NCI-H2227 treated with DMSO at 0.1 percent for 48 hours (cell line): ENCODE measurements at regions not wholly inside any gene's neighbourhood (a gene's known extent, or its start where the extent isn't known, plus 50 kb on each side); places are given as distances from the start of the nearest gene placed in this dataset.
"Not testable (repeated sequence)": the region's sequence is repeated elsewhere in the genome, so short reads cannot be mapped to it uniquely, and the experiment has no call there.

Experiments
- DNase-seq: peaks from one replicate; lab custom pipeline; 2025; lab: John Stamatoyannopoulos, UW

DNA sequence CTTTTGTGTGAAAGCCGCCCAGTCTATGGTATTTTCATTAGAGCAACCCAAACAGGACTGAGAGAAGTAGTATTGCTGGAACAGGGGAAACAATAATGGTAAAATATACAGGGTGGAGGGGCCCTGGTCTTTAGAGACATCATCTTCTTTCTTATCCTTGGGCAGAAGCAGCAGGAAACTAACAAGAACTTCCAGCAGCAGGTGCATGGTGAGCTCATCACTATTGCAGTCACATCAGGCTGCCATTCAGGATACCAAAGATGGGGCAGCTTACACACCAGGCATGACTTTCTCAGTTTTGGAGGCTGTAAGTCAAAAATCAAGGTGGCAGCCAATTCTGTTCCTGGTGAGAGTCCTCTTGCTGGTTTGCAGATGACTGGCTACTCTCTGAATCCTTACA, 478.3 kb upstream of the RUNX1 start:
- no peak for DNase-seq

DNA sequence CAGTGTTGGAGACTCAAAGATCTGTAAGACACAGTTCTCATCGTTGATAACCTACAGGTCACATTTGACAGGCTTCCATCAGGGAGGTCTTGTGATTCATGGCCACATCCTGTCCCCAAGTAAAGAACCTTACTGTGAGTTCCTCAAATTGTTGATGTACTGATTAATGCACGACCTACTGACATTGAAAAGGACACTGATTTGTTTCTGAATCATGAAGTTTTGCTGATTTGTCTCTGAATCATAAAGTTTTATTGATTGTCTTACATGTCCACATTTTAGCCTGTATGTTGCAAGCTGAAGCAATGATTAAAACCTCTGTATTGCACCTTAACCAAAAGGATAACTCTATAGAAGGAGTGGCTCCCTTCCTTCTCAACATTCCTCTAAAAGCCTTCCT, 476.3 kb upstream of the RUNX1 start:
- DNase-seq = no peak

DNA sequence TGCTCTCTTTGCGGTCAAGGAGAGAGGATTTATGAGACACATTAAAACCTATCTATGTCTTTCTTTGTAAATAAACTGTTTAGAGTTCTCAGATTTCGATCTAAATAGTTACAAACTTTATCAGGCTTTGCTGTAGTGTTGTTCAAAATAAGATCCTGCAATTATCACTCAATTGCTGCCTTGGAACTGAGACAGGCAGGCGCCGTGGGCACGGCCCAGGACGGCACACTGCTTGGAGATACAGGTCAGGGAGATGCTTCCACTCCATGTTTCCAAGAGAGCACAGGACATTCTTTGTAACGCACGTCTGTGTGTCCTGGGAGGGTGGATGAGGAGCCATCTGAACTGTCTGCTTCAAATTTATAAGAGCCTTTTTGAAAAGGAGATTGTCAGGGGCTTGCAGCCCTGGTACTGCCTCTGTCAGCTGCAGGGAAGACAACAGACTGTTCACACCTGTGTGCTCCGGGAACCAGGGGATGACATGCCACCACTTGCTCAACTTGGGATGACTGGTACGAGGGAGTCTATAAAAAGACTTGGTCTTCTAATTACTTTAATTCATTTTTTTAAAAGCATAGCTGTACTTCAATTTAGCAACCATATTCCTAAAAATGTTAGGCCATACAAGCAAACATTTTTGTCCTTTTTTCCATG, 472.9 kb upstream of the RUNX1 start:
- no peak for DNase-seq

DNA sequence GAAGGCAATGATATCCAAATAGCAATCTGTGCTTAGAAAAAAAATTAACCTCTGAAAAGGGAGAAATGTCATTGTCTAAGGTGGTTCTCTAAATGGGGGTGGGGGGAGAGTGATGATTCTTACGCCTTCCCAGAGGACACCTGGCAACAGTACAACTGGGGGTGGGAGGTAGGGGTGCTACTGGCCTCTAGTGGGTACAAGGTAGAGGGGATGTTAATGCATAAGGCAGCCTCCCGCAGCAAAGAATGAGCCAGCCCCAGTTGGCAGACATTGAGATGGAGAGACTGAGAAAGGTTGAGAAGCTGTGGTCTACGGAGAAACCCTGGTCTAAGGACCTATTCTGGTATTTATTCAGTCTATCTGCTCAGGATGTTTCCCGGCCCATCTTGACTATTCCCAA, 472.2 kb upstream of the RUNX1 start:
- no peak for DNase-seq

DNA sequence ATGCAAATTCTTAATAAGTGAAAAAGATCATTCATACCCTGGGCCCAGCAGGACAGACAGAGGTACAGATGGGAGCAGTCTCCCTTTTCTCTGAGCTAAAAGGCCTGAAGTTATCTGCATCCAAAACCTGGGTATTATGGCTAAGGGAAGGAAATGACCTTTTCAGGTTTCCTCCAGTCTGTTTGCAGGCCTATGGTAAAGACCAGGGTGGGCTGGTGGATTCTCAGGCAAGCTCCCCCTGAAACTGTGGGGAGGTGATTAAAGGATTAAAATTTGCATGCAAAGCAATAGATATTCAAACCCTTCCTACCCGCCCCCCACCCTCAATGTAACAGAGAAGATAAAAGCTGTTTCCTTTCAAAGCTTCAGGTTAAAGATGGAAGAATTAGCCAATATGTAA, 471.8 kb upstream of the RUNX1 start:
- DNase-seq = no peak

DNA sequence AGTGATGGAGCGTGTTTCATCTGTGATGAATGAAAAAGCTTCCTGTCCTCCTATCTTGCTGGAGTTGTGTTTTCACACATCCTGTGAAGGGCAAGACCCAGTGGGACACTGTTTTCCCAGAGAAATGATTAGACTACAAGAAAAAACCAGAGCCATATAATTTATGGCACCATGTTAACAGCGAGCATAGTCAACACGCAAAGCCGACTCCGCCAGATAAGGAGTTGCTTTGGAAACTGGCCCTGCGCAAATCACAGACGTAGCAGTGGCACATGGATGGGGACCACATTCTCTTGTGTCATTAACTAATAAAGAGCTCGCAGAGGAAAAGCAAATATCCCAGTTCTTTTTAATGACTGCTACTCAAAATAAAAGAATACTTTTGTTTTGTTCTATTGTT, 471.2 kb upstream of the RUNX1 start:
- no peak for DNase-seq

DNA sequence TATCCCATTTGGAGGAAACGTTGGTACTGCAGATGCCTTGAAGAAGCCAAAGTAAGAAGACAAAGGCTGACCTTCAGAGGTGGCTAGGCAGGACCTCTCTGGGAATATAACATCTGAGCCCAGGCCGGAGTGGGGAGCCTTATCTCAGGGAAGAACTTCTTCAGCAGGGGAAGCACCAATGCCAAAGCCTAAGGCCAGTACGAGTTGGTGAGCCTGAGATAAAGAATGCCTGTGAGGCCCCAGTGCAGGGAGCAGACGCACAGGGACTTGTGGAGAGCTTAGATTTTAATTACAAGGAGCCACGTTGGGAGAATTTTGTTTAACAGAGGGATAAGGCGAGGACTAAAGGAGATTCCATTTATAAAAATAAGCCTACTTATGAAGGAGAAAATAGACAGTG, 468.8 kb upstream of the RUNX1 start:
- DNase-seq = no peak

DNA sequence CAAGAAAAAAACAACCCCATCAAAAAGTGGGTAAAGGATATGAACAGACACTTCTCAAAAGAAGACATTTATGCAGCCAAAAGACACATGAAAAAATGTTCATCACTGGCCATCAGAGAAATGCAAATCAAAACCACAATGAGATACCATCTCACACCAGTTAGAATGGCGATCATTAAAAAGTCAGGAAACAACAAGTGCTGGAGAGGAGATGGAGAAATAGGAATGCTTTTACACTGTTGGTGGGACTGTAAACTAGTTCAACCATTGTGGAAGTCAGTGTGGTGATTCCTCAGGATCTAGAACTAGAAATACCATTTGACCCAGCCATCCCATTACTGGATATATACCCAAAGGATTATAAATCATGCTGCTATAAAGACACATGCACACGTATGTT, 467.2 kb upstream of the RUNX1 start:
- not testable (repeated sequence) for DNase-seq

DNA sequence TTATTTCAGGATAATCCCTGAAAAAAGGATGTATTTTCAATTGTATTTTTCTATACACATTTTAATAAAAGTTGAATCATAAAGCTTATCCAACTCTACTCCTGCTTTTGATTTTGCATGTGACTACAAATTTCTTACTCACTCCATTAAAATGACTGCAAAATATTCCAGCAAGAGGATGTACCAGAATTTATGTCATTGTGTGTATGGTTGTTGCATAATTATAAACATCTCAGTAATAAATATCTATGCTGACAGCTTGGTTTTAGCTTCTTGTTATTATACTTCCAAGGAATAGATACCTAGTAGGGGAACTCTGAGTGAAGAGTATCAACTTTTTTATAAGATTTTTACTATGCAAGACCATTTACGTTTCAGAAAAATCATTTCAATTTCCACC, 463.2 kb upstream of the RUNX1 start:
- no peak for DNase-seq

DNA sequence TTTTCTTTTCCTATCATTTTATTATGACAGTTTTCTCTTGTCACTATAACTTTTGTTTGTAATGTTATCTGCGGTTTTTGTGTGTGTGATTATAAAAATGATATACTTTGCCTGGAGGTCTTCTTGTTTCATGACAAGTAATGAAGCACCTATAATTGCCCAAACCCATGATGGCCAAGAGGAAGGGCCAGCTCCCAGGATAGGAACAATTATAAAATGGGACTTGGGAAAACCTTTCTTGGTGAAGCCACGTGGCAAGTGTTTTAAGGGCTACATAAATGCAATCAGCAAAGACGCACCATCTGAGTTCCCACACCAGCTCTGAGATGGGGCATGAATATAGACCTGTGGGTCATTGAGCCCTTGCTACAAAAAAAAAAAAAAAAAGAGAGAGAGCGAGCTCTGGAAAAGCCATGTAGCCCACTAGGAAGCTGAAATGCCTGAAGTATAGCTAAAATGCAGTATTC, 462.6 kb upstream of the RUNX1 start:
- no peak for DNase-seq

DNA sequence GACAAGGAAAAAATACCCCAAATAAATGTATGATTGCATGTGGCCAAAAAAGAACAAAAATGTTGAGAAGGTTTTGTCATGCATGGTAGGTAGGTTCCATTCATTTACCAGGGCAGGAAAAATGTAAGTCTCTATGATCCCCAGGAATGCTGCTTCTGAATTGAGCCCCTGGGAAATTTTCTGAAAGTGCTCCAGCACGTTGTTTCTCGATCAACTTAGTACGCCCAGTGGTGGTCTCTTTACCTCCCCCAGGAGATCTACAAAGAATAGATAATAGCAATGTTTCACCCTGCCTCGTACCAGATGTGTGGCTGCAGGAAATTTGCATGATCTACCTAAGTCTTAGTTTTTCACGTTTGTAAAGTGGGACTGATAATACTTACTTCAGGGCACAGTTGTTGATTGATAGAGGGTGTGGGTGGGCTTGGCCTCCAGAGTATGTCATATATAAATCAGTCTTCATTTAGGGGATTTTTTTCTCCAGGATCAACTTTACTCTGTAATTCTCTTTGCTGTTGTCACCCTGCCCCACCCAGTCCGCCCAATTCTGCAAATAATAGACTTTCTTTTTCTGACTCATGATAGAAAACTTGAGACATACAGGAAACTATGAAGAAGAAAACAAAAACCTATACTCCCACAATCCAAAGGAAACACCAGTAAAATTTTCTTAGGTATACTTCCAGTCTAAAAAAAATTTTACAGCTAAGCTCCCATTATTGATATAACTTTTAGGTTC, 462.0 kb upstream of the RUNX1 start:
- no peak for DNase-seq

DNA sequence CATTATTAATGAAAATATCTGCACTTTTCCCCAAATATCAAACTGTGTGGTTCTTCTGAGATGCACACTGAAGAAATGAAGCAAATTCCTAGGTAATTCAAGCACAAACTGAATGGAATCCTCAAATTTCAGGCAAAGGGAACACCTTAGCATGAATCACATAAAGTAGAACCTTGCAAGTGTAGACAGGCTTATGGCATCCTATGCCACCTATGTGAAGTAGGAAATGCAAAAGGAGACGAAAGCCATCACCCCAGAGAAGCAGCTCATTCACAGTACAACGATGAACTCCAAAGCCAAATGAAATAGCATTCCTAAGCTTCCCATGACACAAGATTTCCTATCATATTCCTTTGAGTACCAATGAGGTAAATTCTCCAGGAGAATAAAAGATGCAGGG, 461.2 kb upstream of the RUNX1 start:
- no peak for DNase-seq

DNA sequence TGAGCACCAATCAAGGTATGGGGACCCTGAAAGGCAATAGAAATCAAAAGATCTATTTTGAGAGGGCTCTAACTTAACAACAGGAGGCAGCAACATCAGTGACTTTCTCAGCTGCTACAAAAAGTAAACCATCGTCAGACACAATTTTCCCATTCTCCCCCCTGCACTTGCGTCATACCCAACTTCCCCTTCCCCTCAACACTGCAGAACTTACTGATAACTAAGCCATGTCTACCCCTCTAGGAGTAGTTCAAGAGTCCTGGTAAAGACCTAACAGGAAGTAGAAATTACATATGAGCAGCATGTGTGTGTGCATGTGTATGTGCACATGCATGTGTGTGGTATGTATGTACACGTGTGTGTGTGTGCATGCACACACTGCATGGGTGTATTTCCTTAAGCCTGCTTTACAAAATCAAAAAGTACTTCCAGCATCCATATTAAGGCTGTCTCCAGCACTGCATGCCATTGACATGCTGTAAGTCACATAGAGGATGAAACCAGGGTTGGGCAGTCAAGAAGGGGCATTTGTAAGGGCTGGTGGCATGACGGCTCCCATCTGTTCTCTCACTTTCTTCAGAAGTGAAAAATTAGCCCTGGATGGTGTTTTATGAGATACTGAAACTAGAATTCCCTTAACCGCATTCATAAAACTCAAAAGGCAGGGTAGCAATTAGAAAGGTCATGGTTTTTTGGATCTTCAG, 460.1 kb upstream of the RUNX1 start:
- no peak for DNase-seq

DNA sequence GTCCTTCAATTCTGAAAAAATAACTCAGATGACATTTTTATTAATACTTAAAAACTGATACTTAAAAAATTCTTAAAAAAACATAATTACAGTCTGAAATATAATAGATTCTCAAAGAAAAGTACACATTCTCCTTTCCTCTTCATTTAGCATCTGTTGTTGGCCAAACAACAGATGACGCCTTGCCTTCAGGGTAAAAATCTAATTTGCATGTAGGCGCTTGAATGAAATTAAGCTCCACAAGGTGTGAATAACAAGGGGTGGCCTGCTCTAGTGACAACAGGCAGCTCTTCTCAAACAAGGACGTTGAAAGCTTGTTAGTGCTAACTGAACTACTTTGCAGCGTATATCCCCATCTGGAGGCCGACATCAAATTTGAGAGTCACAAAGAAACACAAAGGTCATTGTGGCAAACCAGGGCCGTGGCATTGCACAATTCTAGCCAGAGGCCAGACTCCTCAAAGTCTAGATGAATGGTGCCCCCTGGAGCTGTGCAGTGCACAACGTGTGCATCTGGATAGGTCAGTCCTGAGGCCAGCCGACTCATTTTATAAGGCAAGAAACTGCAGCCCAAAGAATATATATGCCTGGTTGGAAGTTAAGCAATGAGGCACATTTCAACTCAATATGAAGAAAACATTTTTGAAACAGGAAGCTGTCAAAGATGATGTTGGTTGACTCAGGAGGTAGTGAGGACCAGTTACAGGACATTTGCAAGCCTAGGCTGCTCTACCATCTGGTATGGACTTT, 459.2 kb upstream of the RUNX1 start:
- DNase-seq = no peak

DNA sequence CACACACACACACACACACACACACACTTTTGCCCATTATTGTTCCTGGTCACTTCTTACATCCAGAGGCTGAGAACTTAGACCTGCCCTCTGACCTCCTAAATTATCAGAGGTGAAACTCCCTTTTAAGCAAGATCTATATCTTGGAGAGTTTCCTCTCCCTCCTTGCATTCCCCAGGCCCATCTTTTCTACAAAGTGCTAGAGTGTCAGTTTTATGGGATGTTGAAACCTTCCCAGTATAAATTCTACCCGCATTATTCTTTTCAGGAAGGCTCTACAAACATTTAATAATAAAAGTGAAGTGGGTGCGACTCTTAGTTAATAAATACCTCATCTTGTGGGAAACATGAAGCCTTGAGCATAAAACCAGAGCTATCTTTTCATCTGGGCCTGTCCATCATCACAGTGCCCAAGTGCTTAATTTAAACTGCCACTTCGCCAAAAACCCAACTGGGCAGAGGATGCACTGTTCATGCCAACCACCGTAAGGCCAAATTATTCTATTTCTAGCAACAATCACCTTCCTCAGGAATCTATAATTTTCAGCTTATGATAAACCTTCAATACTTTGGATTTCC, 458.2 kb upstream of the RUNX1 start:
- DNase-seq = no peak

DNA sequence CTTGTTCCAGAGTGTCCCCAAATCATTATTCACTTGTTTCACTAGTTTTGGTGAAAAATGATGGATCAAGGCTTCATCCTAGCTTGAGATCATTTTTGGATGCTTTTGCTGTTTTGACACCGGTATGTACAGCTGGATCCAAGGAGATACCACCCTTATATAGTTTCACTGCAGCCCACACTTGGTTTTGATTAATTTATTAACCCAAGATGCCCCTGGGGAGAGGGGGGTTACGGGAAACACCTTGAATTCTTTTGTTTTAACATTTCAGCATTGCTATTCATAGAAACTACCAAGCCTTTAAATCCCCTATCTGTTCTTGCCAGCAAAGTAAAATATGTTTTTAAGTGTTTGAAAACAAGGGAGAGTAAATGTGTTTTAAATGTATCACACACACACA, 457.7 kb upstream of the RUNX1 start:
- no peak for DNase-seq

DNA sequence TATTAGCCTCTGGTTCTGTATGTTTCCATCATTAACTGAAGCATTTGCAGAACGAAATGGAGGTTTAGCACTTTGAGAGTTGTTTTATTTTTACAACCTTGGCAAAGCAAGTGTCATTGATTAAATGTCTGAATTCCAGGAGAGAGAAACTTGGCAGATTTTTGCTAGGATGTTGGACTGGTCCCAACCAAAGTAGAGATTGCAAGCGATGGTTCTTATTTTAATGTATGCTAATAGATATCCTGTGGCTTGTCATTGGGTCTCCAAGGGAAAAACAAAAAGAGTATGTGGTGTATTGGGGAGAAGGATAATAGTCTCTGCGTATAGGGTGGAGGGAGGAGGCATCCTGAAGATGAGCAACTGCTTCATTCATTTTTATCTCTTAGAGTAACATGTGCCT, 457.2 kb upstream of the RUNX1 start:
- no peak for DNase-seq

DNA sequence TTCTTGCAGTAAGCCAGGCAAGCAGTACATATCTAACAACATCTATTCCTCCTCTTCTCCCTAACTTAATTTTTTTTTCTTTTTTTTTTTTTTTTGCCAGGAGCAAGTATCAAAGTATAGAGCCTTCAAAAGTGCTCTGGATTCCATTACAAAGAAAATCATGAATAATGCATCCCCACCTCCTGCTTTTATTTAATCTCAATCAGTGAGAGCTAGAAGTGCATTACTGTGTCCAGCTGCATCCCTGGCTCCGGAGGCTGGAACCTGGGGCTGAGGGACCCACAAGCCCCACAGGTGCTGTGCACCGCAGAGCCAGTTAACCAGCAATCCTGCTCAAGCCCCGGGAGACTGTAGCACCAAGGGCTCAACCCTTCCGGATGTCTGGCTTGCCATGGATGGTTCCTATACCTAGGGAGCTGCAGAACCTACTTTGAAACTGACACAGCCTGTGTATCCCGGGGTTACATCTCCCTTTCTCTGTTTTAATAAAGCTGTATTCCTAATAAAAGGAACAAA, 455.9 kb upstream of the RUNX1 start:
- DNase-seq = no peak

DNA sequence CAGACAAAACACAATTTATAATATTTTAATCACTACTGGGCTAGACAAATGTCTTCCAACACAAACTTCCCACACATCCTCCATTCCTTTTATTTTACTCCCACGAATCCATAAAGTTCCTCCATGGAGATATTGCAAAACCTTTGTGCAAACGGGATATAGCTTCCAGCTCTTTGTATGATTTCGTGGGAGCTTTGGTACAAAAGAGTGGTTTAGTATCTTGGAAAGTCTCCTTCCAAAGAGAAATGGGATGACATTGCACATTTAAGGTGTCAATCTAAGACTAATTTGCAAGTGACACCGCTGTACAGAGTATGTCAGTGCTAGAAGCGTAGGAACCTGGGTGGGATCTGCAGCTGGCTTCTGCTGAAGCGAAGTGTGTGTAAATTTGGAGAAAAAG, 455.2 kb upstream of the RUNX1 start:
- no peak for DNase-seq

DNA sequence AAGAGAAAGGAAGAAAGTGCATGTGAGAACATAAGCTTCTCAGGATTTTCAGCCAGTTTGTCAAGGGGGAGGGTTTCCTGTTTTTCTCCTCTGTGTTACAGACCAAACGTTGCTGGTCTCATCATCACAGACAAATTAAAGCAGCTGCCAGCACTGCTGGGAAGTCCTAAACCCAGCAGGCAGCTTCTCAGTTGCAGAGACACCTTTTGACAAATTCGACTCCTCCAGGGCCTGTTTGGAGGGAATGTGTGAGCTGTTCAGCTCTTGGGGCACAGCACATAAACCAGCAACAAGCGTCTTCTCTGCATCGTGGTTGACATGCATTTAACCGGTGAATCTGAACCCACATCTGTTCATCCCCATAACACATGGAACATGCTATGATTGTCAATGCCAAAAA, 454.6 kb upstream of the RUNX1 start:
- no peak for DNase-seq

DNA sequence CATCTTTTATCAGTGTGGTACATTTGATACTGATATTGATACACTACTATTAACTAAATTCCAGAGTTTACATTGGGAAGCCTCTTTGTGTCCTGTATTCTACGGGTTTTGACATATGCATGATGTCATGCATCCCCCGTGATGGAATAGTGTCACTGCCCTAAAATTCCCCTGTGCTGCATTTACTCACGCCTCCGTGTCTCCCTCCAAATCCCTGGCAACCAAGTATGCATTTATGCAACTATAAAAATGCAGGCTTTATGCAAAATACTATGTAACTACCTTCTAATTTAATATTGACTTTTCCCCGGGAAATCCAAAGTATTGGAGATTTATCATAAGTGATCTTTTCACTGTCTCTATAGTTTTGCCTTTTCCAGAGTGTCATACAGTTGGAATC, 453.7 kb upstream of the RUNX1 start:
- no peak for DNase-seq

DNA sequence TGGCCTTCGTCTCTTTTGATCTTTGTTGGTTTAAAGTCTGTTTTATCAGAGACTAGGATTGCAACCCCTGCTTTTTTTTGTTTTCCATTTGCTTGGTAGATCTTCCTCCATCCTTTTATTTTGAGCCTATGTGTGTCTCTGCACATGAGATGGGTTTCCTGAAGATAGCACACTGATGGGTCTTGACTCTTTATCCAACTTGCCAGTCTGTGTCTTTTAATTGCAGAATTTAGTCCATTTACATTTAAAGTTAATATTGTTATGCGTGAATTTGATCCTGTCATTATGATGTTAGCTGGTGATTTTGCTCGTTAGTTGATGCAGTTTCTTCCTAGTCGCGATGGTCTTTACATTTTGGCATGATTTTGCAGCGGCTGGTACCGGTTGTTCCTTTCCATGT, 448.4 kb upstream of the RUNX1 start:
- not testable (repeated sequence) for DNase-seq
